CD4-positive, CD25-positive, alpha-beta regulatory T cell (primary cell): ENCODE measurements at regions not wholly inside any gene's neighbourhood (a gene's known extent, or its start where the extent isn't known, plus 50 kb on each side); places are given as distances from the start of the nearest gene placed in this dataset.
A peak's percentile ranks its signal among the peaks of the same experiment; 100 is the strongest.

Experiments
- ATAC-seq, 2 donors: fragments of 150-1000 bp; cut with Tn5 transposase; one replicate each; pipeline ENCODE4 v1.10.0; 2021; ENCODE audit warnings: low read depth in 2 of 2, moderate number of reproducible peaks in 2 of 2, moderate library complexity in 1 of 2
- DNase-seq, 3 donors: peaks; one replicate each; pipeline versions ENCODE4 v3.0.0 to v3.0.0-alpha.2; 2012 to 2022; ENCODE audit warnings: mixed read lengths in 1 of 3
- H3K27ac ChIP-seq: one replicate; pipeline ENCODE4 v1.7.0; 2013; ENCODE audit warnings: mild to moderate bottlenecking, low read length; ENCODE audit not compliant: insufficient read depth, poor library complexity, severe bottlenecking
- H3K27me3 ChIP-seq: one replicate; pipeline ENCODE4 v1.7.0; 2013; ENCODE audit warnings: low read length; ENCODE audit not compliant: control insufficient read depth, insufficient read depth
- H3K36me3 ChIP-seq: one replicate; pipeline ENCODE4 v1.7.0; 2013; ENCODE audit warnings: mild to moderate bottlenecking, low read length, moderate library complexity; ENCODE audit not compliant: control insufficient read depth, insufficient read depth
- H3K4me1 ChIP-seq: 2 replicates; pipeline ENCODE4 v1.7.0; 2013; ENCODE audit warnings: mild to moderate bottlenecking, low read length; ENCODE audit not compliant: insufficient read depth, control insufficient read depth, poor library complexity, severe bottlenecking
- H3K4me3 ChIP-seq: one replicate; pipeline ENCODE4 v1.7.0; 2013; ENCODE audit warnings: low read depth, mild to moderate bottlenecking, low read length, moderate library complexity
- H3K9me3 ChIP-seq, 2 experiments: 1 replicate in 1 of 2; 2 replicates in 1 of 2; pipeline ENCODE4 v1.7.0; 2013; ENCODE audit warnings: low read length in 2 of 2, mild to moderate bottlenecking in 1 of 2, moderate library complexity in 1 of 2; ENCODE audit not compliant: control insufficient read depth in 2 of 2
- H3K27ac Mint-ChIP-seq, 3 donors: one replicate each; pipeline ENCODE4 v1.8.0; 2020 to 2022; ENCODE audit warnings: mild to moderate bottlenecking in 3 of 3, mixed read lengths in 3 of 3, moderate library complexity in 2 of 3
- H3K27me3 Mint-ChIP-seq: one replicate; pipeline ENCODE4 v1.8.0; 2022; ENCODE audit warnings: mild to moderate bottlenecking, mixed read lengths
- H3K36me3 Mint-ChIP-seq: one replicate; pipeline ENCODE4 v1.8.0; 2020; ENCODE audit warnings: mixed read lengths
- H3K4me1 Mint-ChIP-seq, 4 donors: one replicate each; pipeline ENCODE4 v1.8.0; 2020 to 2022; ENCODE audit warnings: mixed read lengths in 4 of 4, mild to moderate bottlenecking in 1 of 4
- H3K4me3 Mint-ChIP-seq, 4 donors: one replicate each; pipeline ENCODE4 v1.8.0; 2020 to 2022; ENCODE audit warnings: mild to moderate bottlenecking in 4 of 4, mixed read lengths in 4 of 4, moderate library complexity in 3 of 4
- H3K9me3 Mint-ChIP-seq, 7 donors: one replicate each; pipeline ENCODE4 v1.8.0; 2020 to 2022; ENCODE audit warnings: mixed read lengths in 7 of 7, mild to moderate bottlenecking in 3 of 7, moderate library complexity in 2 of 7

- Histone ChIP-seq H3K9me3 (peaks cover 0 to 3% of the 10 kb centered on the region in 2 experiments), H3K4me1 (no peaks in the 10 kb centered on the region), H3K36me3 (no peaks in the 10 kb centered on the region), H3K27ac (no peak overlapping the region), H3K27me3 (no peaks in the 10 kb centered on the region), H3K4me3 (no peak overlapping the region)
- H3K36me3 Mint-ChIP-seq, result no peaks in the 10 kb centered on the region
- DNase-seq (no peak), ATAC-seq (no peak)
- H3K4me1 Mint-ChIP-seq, result no peaks in the 10 kb centered on the region
- H3K27ac Mint-ChIP-seq, result no peak overlapping the region
- H3K27me3 Mint-ChIP-seq, result no peaks in the 10 kb centered on the region
- no peak overlapping the region for H3K4me3 Mint-ChIP-seq
- peaks cover 0 to 20% (median 4%) of the 10 kb centered on the region in 7 donors for H3K9me3 Mint-ChIP-seq
Observed at GRCh38 chr12:24582954-24583601, 365.8 kb downstream of the BCAT1 start.

- Mint-ChIP-seq H3K9me3 (peaks cover 0 to 12% (median 5%) of the 10 kb centered on the region in 7 donors), H3K36me3 (no peaks in the 10 kb centered on the region), H3K4me3 (no peak overlapping the region), H3K27me3 (peaks cover 18% of the 10 kb centered on the region), H3K27ac (no peak overlapping the region), H3K4me1 (no peaks in the 10 kb centered on the region)
- H3K36me3 ChIP-seq, result no peaks in the 10 kb centered on the region
- no peak for ATAC-seq
- H3K27me3 ChIP-seq, result no peaks in the 10 kb centered on the region
- H3K27ac ChIP-seq, result no peak overlapping the region
- no peaks in the 10 kb centered on the region for H3K4me1 ChIP-seq
- peaks cover 0 to 3% of the 10 kb centered on the region in 2 experiments for H3K9me3 ChIP-seq
- no peak overlapping the region for H3K4me3 ChIP-seq
- DNase-seq, result no peak
Observed at GRCh38 chr12:24574538-24574937, 374.4 kb downstream of the BCAT1 start.

GRCh38 chr12:24573621-24574020 lies 375.3 kb downstream of the BCAT1 start:
- H3K27me3 Mint-ChIP-seq, result peaks cover 19% of the 10 kb centered on the region
- ATAC-seq (no peak), DNase-seq (no peak)
- Histone ChIP-seq H3K4me3 (no peak overlapping the region), H3K27me3 (no peaks in the 10 kb centered on the region), H3K36me3 (no peaks in the 10 kb centered on the region), H3K9me3 (peaks cover 0 to 3% of the 10 kb centered on the region in 2 experiments), H3K4me1 (no peaks in the 10 kb centered on the region), H3K27ac (no peak overlapping the region)
- peaks cover 0 to 5% (median 1%) of the 10 kb centered on the region in 7 donors for H3K9me3 Mint-ChIP-seq
- H3K4me3 Mint-ChIP-seq, result no peak overlapping the region
- H3K4me1 Mint-ChIP-seq, result no peaks in the 10 kb centered on the region
- no peak overlapping the region for H3K27ac Mint-ChIP-seq
- no peaks in the 10 kb centered on the region for H3K36me3 Mint-ChIP-seq

DNA sequence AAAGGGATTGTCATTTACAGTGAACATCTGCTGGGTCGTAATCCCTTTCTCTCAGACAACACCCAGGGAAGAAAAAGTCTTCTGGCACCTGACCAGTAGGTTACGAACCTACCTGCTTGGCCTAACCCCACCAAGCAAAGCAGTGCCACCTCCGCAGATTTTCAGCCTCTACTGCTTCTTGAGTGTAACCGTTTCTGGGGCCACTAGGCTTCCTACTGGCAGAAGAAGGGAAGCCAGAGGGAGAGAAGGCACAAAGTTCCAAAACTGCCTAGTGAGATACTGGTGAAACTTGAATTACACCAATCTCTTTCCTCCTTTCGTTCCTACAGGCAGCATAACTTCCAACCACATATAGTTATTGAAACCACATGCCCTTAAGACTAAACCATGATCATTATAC lies 383.6 kb downstream of the BCAT1 start:
- H3K9me3 ChIP-seq, result no peaks in the 10 kb centered on the region
- H3K4me3 ChIP-seq, result no peak overlapping the region
- H3K4me1 ChIP-seq, result peaks cover 6% of the 10 kb centered on the region
- Mint-ChIP-seq H3K36me3 (no peaks in the 10 kb centered on the region), H3K27ac (no peak overlapping the region), H3K4me3 (no peak overlapping the region), H3K9me3 (peaks cover 0 to 7% (median 0%) of the 10 kb centered on the region in 7 donors), H3K27me3 (peaks cover 60% of the 10 kb centered on the region), H3K4me1 (peaks cover 0 to 16% (median 6%) of the 10 kb centered on the region in 4 donors)
- no peak overlapping the region for H3K27ac ChIP-seq
- ATAC-seq (no peak), DNase-seq (no peak)
- no peaks in the 10 kb centered on the region for H3K36me3 ChIP-seq
- peaks cover 20% of the 10 kb centered on the region for H3K27me3 ChIP-seq

- DNase-seq (no peak), ATAC-seq (no peak)
- no peak overlapping the region for H3K27ac Mint-ChIP-seq
- Histone ChIP-seq H3K36me3 (no peaks in the 10 kb centered on the region), H3K27me3 (peaks cover 23% of the 10 kb centered on the region), H3K4me3 (no peak overlapping the region), H3K27ac (no peak overlapping the region), H3K9me3 (no peaks in the 10 kb centered on the region), H3K4me1 (peaks cover 6% of the 10 kb centered on the region)
- H3K4me3 Mint-ChIP-seq, result peak overlapping the region in 3 of 4 donors; percentile 36 to 70 (median 63)
- peaks cover 0 to 16% (median 6%) of the 10 kb centered on the region in 4 donors for H3K4me1 Mint-ChIP-seq
- H3K36me3 Mint-ChIP-seq, result no peaks in the 10 kb centered on the region
- peaks cover 0 to 7% (median 0%) of the 10 kb centered on the region in 7 donors for H3K9me3 Mint-ChIP-seq
- peaks cover 63% of the 10 kb centered on the region for H3K27me3 Mint-ChIP-seq
Observed at GRCh38 chr12:24562771-24563431, 386.0 kb downstream of the BCAT1 start.

DNA sequence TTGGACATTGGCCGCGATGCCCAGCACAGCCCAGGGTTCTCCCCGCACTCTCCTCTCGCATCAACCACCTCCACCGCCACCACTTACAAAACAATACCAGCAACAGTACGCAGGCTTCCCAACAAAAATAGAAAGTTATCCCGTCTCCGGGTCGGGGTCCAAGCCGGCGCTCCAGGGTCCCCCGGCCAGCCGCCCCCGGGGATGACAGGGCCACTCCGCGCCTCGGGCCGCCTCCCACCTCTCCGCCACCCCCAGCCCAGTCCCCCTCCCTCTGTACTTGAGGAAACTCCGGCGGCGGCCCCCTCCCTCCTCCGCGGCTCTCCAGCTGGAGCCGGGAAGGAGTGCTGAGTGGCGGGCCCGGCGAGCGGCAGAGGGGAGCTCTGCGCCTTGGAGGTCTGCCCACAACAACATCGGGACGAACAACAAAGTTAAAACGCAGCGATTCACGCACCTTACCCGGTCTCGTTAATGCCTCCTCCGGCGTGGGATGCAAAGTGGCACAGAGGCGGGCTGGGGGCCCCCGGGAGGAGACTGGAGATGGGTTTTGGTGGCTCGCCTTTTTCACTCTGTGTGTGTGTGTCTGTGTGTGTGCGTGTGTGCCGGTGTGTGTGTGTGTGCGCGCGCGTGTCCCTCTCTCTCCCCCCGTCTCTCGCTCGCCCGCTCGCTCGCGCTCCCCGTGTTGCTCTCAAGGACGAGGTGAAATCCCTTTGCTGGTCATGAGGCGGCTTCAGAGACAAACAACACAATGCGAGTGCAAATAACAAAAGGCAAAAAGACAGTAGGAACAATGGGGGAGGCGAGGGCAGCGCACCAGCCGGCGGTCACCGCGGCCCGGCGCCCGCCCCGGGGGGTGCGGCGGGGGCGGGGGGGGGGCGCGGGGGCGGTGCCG lies 386.8 kb downstream of the BCAT1 start:
- Mint-ChIP-seq H3K27me3 (peaks cover 65% of the 10 kb centered on the region), H3K4me1 (peaks cover 0 to 16% (median 6%) of the 10 kb centered on the region in 4 donors), H3K27ac (no peak overlapping the region), H3K36me3 (no peaks in the 10 kb centered on the region), H3K9me3 (peaks cover 0 to 6% (median 0%) of the 10 kb centered on the region in 7 donors), H3K4me3 (peak overlapping the region; percentile 36 to 93 (median 72))
- H3K27ac ChIP-seq, result no peak overlapping the region
- ATAC-seq (no peak), DNase-seq (no peak)
- H3K4me1 ChIP-seq, result peaks cover 6% of the 10 kb centered on the region
- no peak overlapping the region for H3K4me3 ChIP-seq
- H3K9me3 ChIP-seq, result no peaks in the 10 kb centered on the region
- H3K27me3 ChIP-seq, result peaks cover 23% of the 10 kb centered on the region
- no peaks in the 10 kb centered on the region for H3K36me3 ChIP-seq

DNA sequence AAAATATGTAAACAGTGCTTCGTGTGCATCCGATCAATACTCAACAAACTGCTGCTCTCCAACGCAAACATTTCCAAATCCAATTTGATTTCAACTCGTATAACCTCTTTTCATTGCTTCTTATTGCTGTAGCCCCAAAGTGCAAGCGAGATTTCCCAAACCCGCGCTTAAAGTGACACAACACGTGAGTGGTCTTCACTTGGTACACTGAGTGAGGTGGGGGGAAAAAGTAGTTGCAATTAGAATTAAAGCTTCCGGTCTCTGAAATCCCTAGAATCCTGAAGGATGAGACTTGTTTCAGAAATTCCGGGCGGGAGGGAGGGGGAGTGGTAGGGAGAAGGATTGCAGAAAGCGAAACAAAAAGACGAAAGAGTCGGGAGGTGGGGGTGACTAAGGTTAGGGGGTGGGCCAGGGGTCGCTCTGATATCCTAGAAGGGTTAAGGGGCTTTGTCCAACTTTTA lies 387.5 kb downstream of the BCAT1 start:
- Mint-ChIP-seq H3K27me3 (peaks cover 65% of the 10 kb centered on the region), H3K27ac (no peak overlapping the region), H3K9me3 (peaks cover 0 to 3% (median 0%) of the 10 kb centered on the region in 7 donors), H3K4me3 (peak overlapping the region; percentile 28 to 89 (median 68)), H3K4me1 (peaks cover 0 to 16% (median 6%) of the 10 kb centered on the region in 4 donors), H3K36me3 (no peaks in the 10 kb centered on the region)
- Histone ChIP-seq H3K27me3 (peaks cover 23% of the 10 kb centered on the region), H3K36me3 (no peaks in the 10 kb centered on the region), H3K4me1 (peaks cover 6% of the 10 kb centered on the region), H3K27ac (no peak overlapping the region), H3K4me3 (peak overlapping the region; percentile 38), H3K9me3 (no peaks in the 10 kb centered on the region)
- DNase-seq (no peak), ATAC-seq (no peak)
